Loucy (cell line): ENCODE measurements at regions not wholly inside any gene's neighbourhood (a gene's known extent, or its start where the extent isn't known, plus 50 kb on each side); places are given as distances from the start of the nearest gene placed in this dataset.

Experiments
- H2AFZ ChIP-seq: fragments of 200-600 bp; sonication (generic); 2 replicates; pipeline ENCODE4 v1.6.0; 2016; ENCODE audit warnings: antibody characterized with exemption, mild to moderate bottlenecking, low read length, moderate library complexity
- H3F3A ChIP-seq: fragments of 200-600 bp; 2 replicates; pipeline ENCODE4 v1.6.0; 2016; ENCODE audit warnings: antibody characterized with exemption, low read depth, mild to moderate bottlenecking
- H3K27me3 ChIP-seq: fragments of 200-600 bp; sonication (generic); 2 replicates; pipeline ENCODE4 v1.6.1; 2014; ENCODE audit warnings: low read length, mild to moderate bottlenecking; ENCODE audit not compliant: insufficient read depth, poor library complexity, severe bottlenecking
- H3K36me3 ChIP-seq: fragments of 200-600 bp; sonication (generic); 2 replicates; pipeline ENCODE4 v1.6.1; 2016; ENCODE audit warnings: low read length; ENCODE audit not compliant: insufficient read depth
- H3K4me1 ChIP-seq: fragments of 200-600 bp; sonication (generic); 2 replicates; pipeline ENCODE4 v1.5.1; 2014; ENCODE audit warnings: low read length, mild to moderate bottlenecking; ENCODE audit not compliant: insufficient read depth, poor library complexity, severe bottlenecking
- H3K4me2 ChIP-seq: fragments of 200-600 bp; sonication (generic); 2 replicates; pipeline ENCODE4 v1.6.0; 2014; ENCODE audit warnings: antibody characterized with exemption, low read length, low read depth, mild to moderate bottlenecking; ENCODE audit not compliant: poor library complexity, severe bottlenecking
- H3K4me3 ChIP-seq: fragments of 200-600 bp; sonication (generic); 2 replicates; pipeline ENCODE4 v1.5.1; 2014; ENCODE audit warnings: low read length, mild to moderate bottlenecking, mixed read lengths; ENCODE audit not compliant: poor library complexity, severe bottlenecking
- H3K79me2 ChIP-seq: fragments of 200-600 bp; sonication (generic); 2 replicates; pipeline ENCODE4 v1.6.1; 2014; ENCODE audit warnings: low read length; ENCODE audit not compliant: insufficient read depth
- H3K9ac ChIP-seq: fragments of 200-600 bp; sonication (generic); 2 replicates; pipeline ENCODE4 v1.6.0; 2014; ENCODE audit warnings: mild to moderate bottlenecking, low read depth, low read length, moderate library complexity; ENCODE audit not compliant: poor library complexity, severe bottlenecking
- H3K9me2 ChIP-seq: fragments of 200-600 bp; sonication (generic); replicated peaks from 2 replicates; pipeline ENCODE4 v1.6.1; 2016; ENCODE audit warnings: low read depth, low read length, mixed read lengths
- H3K9me3 ChIP-seq: fragments of 200-600 bp; sonication (generic); 2 replicates; pipeline ENCODE4 v1.6.1; 2014; ENCODE audit warnings: mild to moderate bottlenecking, antibody characterized with exemption, low read length, low read depth; ENCODE audit not compliant: insufficient read depth
- H4K20me1 ChIP-seq: fragments of 200-600 bp; sonication (generic); 2 replicates; pipeline ENCODE4 v1.6.0; 2014; ENCODE audit warnings: antibody characterized with exemption, low read length, mild to moderate bottlenecking; ENCODE audit not compliant: insufficient read depth, poor library complexity, severe bottlenecking
- CTCF ChIP-seq: fragments of 200-600 bp; sonication (generic); conservative IDR thresholded peaks from 2 replicates; pipeline ENCODE4 v1.5.1; 2014; ENCODE audit warnings: mild to moderate bottlenecking, antibody characterized with exemption, low read length
- EZH2phosphoT487 ChIP-seq: fragments of 200-600 bp; IDR thresholded peaks from 2 replicates; pipeline ENCODE4 v1.6.1; 2018; ENCODE audit warnings: antibody characterized with exemption, mild to moderate bottlenecking, moderate library complexity, borderline replicate concordance

GRCh38 chr2:150626934-150627411 is 139.5 kb upstream of the RND3 start:
- Histone ChIP-seq H3F3A (0 out of 2 replicates have a peak, but pooled peaks cover 3% of the 10 kb centered on the region), H3K4me3 (no peak overlapping the region), H3K4me2 (no peak overlapping the region), H3K9me3 (peaks cover 5% of the 10 kb centered on the region; the same call in 1 of the 2 replicates), H3K4me1 (peaks cover 16% of the 10 kb centered on the region), H2AFZ (no peak overlapping the region), H4K20me1 (no peaks in the 10 kb centered on the region), H3K27me3 (no peaks in the 10 kb centered on the region), H3K9me2 (no peaks in the 10 kb centered on the region), H3K36me3 (no peaks in the 10 kb centered on the region), H3K79me2 (no peaks in the 10 kb centered on the region), H3K9ac (no peak overlapping the region)
- no peak for TF ChIP-seq CTCF
- TF ChIP-seq EZH2phosphoT487, result no peak

DNA sequence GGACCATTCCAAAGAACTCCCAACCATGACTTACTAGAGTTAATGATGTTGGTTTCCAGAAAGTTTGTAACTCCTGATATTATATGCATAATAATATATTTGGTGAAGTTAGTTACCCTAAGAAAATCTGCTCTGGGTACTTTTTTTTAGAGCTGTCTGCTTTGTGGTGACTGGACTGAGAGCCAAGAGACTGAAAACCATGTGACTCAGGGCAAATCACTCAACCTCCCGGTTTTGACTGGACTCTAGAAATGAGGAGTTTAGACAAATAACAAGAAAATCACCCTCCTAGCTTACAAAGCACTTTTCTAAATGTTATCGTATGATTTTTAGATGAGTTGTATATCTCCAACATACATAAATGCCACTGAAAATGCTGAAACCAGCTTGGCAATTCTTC is 138.3 kb upstream of the RND3 start:
- H3K9ac ChIP-seq, result no peak overlapping the region
- no peak overlapping the region for H3K4me2 ChIP-seq
- no peak overlapping the region for H2AFZ ChIP-seq

DNA sequence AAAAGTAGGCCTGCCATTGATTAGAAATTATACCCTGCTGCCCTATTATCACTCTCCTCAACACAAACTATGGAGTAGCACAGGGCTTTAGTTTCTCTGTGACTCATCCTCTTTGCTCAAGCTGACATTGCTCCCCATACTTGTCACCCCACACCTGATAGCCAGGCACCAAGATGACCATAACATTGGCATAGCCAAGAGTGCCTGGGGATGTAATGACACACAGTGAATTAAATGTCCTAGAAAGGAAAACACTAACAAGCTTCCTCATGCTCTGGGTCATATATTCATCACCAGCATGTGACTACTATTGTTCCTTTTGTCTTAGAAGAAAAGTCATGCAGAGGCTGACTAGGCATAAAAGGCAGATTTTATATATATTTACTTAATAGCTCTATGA is 137.8 kb upstream of the RND3 start:
- TF ChIP-seq CTCF (no peak), EZH2phosphoT487 (no peak)
- no peak overlapping the region for H3K4me3 ChIP-seq
- no peak overlapping the region for H2AFZ ChIP-seq
- peaks cover 16% of the 10 kb centered on the region for H3K4me1 ChIP-seq
- 0 out of 2 replicates have a peak, but pooled peaks cover 3% of the 10 kb centered on the region for H3F3A ChIP-seq
- H3K36me3 ChIP-seq, result no peaks in the 10 kb centered on the region
- no peaks in the 10 kb centered on the region for H4K20me1 ChIP-seq
- no peaks in the 10 kb centered on the region for H3K79me2 ChIP-seq
- H3K9ac ChIP-seq, result no peak overlapping the region
- H3K27me3 ChIP-seq, result no peaks in the 10 kb centered on the region
- H3K9me3 ChIP-seq, result peaks cover 5% of the 10 kb centered on the region; the same call in 1 of the 2 replicates
- no peak overlapping the region for H3K4me2 ChIP-seq
- H3K9me2 ChIP-seq, result no peaks in the 10 kb centered on the region

More for the DNA sequence above, 138.3 kb upstream of the RND3 start:
- H3K4me1 ChIP-seq, result peaks cover 16% of the 10 kb centered on the region
- H3K9me3 ChIP-seq, result peaks cover 5% of the 10 kb centered on the region; the same call in 1 of the 2 replicates
- TF ChIP-seq CTCF (no peak), EZH2phosphoT487 (no peak)
- H3K9me2 ChIP-seq, result no peaks in the 10 kb centered on the region
- H3K79me2 ChIP-seq, result no peaks in the 10 kb centered on the region
- 0 out of 2 replicates have a peak, but pooled peaks cover 3% of the 10 kb centered on the region for H3F3A ChIP-seq
- H3K4me3 ChIP-seq, result no peak overlapping the region
- H3K36me3 ChIP-seq, result no peaks in the 10 kb centered on the region
- H4K20me1 ChIP-seq, result no peaks in the 10 kb centered on the region
- H3K27me3 ChIP-seq, result no peaks in the 10 kb centered on the region
